Psoas muscle (tissue), 7 donors: ENCODE measurements at regions not wholly inside any gene's neighbourhood (a gene's known extent, or its start where the extent isn't known, plus 50 kb on each side); places are given as distances from the start of the nearest gene placed in this dataset.

Experiments used
- ATAC-seq, 4 donors: fragments of 200-7000 bp; cut with Tn5 transposase; one replicate each; pipeline ENCODE4 v1.9.1; 2020; ENCODE audit warnings: moderate library complexity in 3 of 4, mild to moderate bottlenecking in 2 of 4
- DNase-seq, 2 donors: peaks; one replicate each; pipeline ENCODE4 v3.0.0-alpha.2; 2020
- H3K27ac ChIP-seq: fragments of 200-600 bp; one replicate; pipeline ENCODE4 v1.8.0; 2022
- H3K27me3 ChIP-seq, 3 donors: fragments of 200-600 bp in 1 of 3; one replicate each; pipeline versions ENCODE4 v1.6.1 to v1.8.0; 2013 to 2022; ENCODE audit warnings: low read length in 2 of 3, mild to moderate bottlenecking in 2 of 3, moderate library complexity in 1 of 3; ENCODE audit not compliant: insufficient read depth in 3 of 3
- H3K36me3 ChIP-seq, 2 donors: fragments of 200-600 bp in 1 of 2; one replicate each; pipeline versions ENCODE4 v1.6.1 to v1.8.0; 2013 to 2022; ENCODE audit warnings: low read depth in 1 of 2, mild to moderate bottlenecking in 1 of 2, moderate library complexity in 1 of 2; ENCODE audit not compliant: insufficient read depth in 1 of 2
- H3K4me1 ChIP-seq: fragments of 200-600 bp; one replicate; pipeline ENCODE4 v1.8.0; 2022
- H3K4me3 ChIP-seq: fragments of 200-600 bp; one replicate; pipeline ENCODE4 v1.8.0; 2022; ENCODE audit warnings: mild to moderate bottlenecking
- H3K9me3 ChIP-seq: fragments of 200-600 bp; one replicate; pipeline ENCODE4 v1.8.0; 2022
- CTCF ChIP-seq: fragments of 200-600 bp; IDR thresholded peaks from one replicate; pipeline ENCODE4 v1.8.0; 2022; ENCODE audit warnings: antibody characterized with exemption
- WGBS, 3 donors: extraction: QIAGEN DNeasy Blood & Tissue Kit; methylation state at CpG; one replicate each; pipeline versions ENCODE4 v1.1.6 to v1.1.7; 2013; 5-methylcytosine and 5-hydroxymethylcytosine counted together
- intact Hi-C, 2 donors: fragments of 100-400 bp; cut with DNase I; formaldehyde crosslinking; loops; one replicate each; pipeline versions ENCODE4 v1.11.0 to v1.14.2; 2022
- donor health status: healthy with polysubstance abuse.
- donor health status: DM: no; HTN: no; CAD: no; lungs with moderate emphysema.
- donor health status: Bipolar disorder and iron deficiency.
- donor health status: healthy.
- donor health status: DM: yes; HTN: yes; CAD: no.
- donor health status: DM: no; HTN: no; CAD: no.
- donor health status: DM: yes; HTN: yes; CAD: no.

- ATAC-seq: no peak
- no peaks in the 10 kb centered on the region for H3K9me3 ChIP-seq
- H3K4me1 ChIP-seq: no peaks in the 10 kb centered on the region
- no peaks in the 10 kb centered on the region for H3K36me3 ChIP-seq
- no peak for DNase-seq
- no peaks in the 10 kb centered on the region for H3K27me3 ChIP-seq
- TF ChIP-seq CTCF: no peak
- intact Hi-C loops: no loop called here
- no peak overlapping the region for H3K4me3 ChIP-seq
- WGBS, 3 donors: 56 to 71% (median 63%) methylated on average over 3 of the region's 3 CpGs
- no peak overlapping the region for H3K27ac ChIP-seq
Measured at GRCh38 chr1:194730304-194730703, 1543.9 kb upstream of the B3GALT2 start.

- Histone ChIP-seq H3K9me3 (no peaks in the 10 kb centered on the region), H3K27ac (no peak overlapping the region), H3K4me1 (no peaks in the 10 kb centered on the region), H3K4me3 (no peak overlapping the region), H3K36me3 (no peaks in the 10 kb centered on the region), H3K27me3 (no peaks in the 10 kb centered on the region)
- DNase-seq: no peak
- no peak for TF ChIP-seq CTCF
- no peak for ATAC-seq
- intact Hi-C loops: no loop called here
Measured at GRCh38 chr1:194723067-194723466, 1536.7 kb upstream of the B3GALT2 start.

- Histone ChIP-seq H3K27ac (no peak overlapping the region), H3K4me3 (no peak overlapping the region), H3K27me3 (no peaks in the 10 kb centered on the region), H3K9me3 (no peaks in the 10 kb centered on the region), H3K36me3 (no peaks in the 10 kb centered on the region), H3K4me1 (no peaks in the 10 kb centered on the region)
- ATAC-seq (no peak), DNase-seq (no peak)
- intact Hi-C loops: no loop called here
- no peak for TF ChIP-seq CTCF
- WGBS, 3 donors: 54 to 64% (median 63%) methylated on average over 1 of the region's 1 CpG
Measured at GRCh38 chr1:194717941-194718340, 1531.5 kb upstream of the B3GALT2 start.

- no peak for TF ChIP-seq CTCF
- no peaks in the 10 kb centered on the region for H3K4me1 ChIP-seq
- WGBS, 3 donors: 57 to 69% (median 63%) methylated on average over 1 of the region's 1 CpG
- intact Hi-C loops: no loop called here
- no peak overlapping the region for H3K27ac ChIP-seq
- H3K27me3 ChIP-seq: no peaks in the 10 kb centered on the region
- no peak overlapping the region for H3K4me3 ChIP-seq
- H3K9me3 ChIP-seq: no peaks in the 10 kb centered on the region
- ATAC-seq (no peak), DNase-seq (no peak)
- H3K36me3 ChIP-seq: no peaks in the 10 kb centered on the region
Measured at GRCh38 chr1:194717334-194717733, 1530.9 kb upstream of the B3GALT2 start.

- no peak for TF ChIP-seq CTCF
Measured at GRCh38 chr1:194710671-194711070, 1524.3 kb upstream of the B3GALT2 start.

More at GRCh38 chr1:194710671-194711070, 1524.3 kb upstream of the B3GALT2 start:
- no peak overlapping the region for H3K27ac ChIP-seq
- H3K9me3 ChIP-seq: no peaks in the 10 kb centered on the region
- intact Hi-C loops: no loop called here
- H3K4me3 ChIP-seq: no peak overlapping the region
- H3K36me3 ChIP-seq: no peaks in the 10 kb centered on the region
- no peak for ATAC-seq
- H3K27me3 ChIP-seq: no peaks in the 10 kb centered on the region
- DNase-seq: no peak
- 84 to 88% (median 87%) methylated on average over 2 of the region's 2 CpGs for WGBS, 3 donors
- H3K4me1 ChIP-seq: no peaks in the 10 kb centered on the region
